Endothelial cell of umbilical vein (primary cell): ENCODE measurements at regions not wholly inside any gene's neighbourhood (a gene's known extent, or its start where the extent isn't known, plus 50 kb on each side); places are given as distances from the start of the nearest gene placed in this dataset.

Experiments used
- BruUV-seq: library from RNA; stranded (reverse); fragments of 400-500 nt; replicated peaks from 2 replicates; lab custom pipeline; 2021; lab: Mats Ljungman, UMichigan
- CTCF ChIA-PET: fragments of 300-600, 350-600 bp; sonication (Branson Sonifier 250); formaldehyde crosslinking; loops from one replicate; lab custom pipeline; 2021; ENCODE audit warnings: antibody characterized with exemption, inconsistent platforms; lab: Charles Lee
- POLR2A ChIA-PET: fragments of 300-600, 350-600 bp; sonication (Branson Sonifier 250); formaldehyde crosslinking; loops from one replicate; lab custom pipeline; 2021; ENCODE audit warnings: antibody characterized with exemption, inconsistent platforms; lab: Charles Lee
- DNase-seq: peaks from one replicate; pipeline ENCODE4 v3.0.0-alpha.2; 2011; ENCODE audit warnings: low read depth, low spot score
- FAIRE-seq: peaks from 2 replicates; lab custom pipeline; 2011; peaks lifted over from hg19 to GRCh38; lab: Jason Lieb, UNC
- H2AFZ ChIP-seq: 2 replicates; pipeline ENCODE4 v1.6.0; 2012; ENCODE audit warnings: low read depth, low read length, control low read depth, inconsistent platforms
- H3K27ac ChIP-seq: 2 replicates; pipeline ENCODE4 v1.5.1; 2011; ENCODE audit warnings: low read depth, mild to moderate bottlenecking, control low read depth, low read length, moderate library complexity; ENCODE audit not compliant: insufficient read depth
- H3K27me3 ChIP-seq, 2 experiments: 2 replicates each; pipeline versions ENCODE4 v1.6.0 to v1.6.1; 2011; ENCODE audit warnings: low read length in 2 of 2, mixed read lengths in 1 of 2; ENCODE audit not compliant: control insufficient read depth in 2 of 2, insufficient read depth in 2 of 2
- H3K36me3 ChIP-seq, 2 experiments: 2 replicates in 1 of 2; 3 replicates in 1 of 2; pipeline ENCODE4 v1.5.1; 2011; ENCODE audit warnings: low read length in 2 of 2, mild to moderate bottlenecking in 1 of 2, moderate library complexity in 1 of 2; ENCODE audit not compliant: control insufficient read depth in 2 of 2, insufficient read depth in 2 of 2; ENCODE audit errors: extremely low read depth in 1 of 2
- H3K4me1 ChIP-seq: 3 replicates; pipeline ENCODE4 v1.5.1; 2011; ENCODE audit warnings: mild to moderate bottlenecking, low read length; ENCODE audit not compliant: control insufficient read depth, insufficient read depth; ENCODE audit errors: extremely low read depth
- H3K4me2 ChIP-seq: 2 replicates; pipeline ENCODE4 v1.6.1; 2011; ENCODE audit warnings: low read length, control low read depth, mixed read lengths; ENCODE audit not compliant: insufficient read depth
- H3K4me3 ChIP-seq, 3 experiments: fragments of 200-600 bp in 1 of 3; sonication (generic), shearing (Covaris generic) in 1 of 3; replicated peaks in 1 of 3; 2 replicates each; pipeline ENCODE4 v1.5.1; 2011 to 2016; ENCODE audit warnings: control low read depth in 3 of 3, low read length in 3 of 3, mild to moderate bottlenecking in 2 of 3, inconsistent platforms in 1 of 3, low read depth in 1 of 3, moderate library complexity in 1 of 3; ENCODE audit not compliant: insufficient read depth in 1 of 3
- H3K79me2 ChIP-seq: 2 replicates; pipeline ENCODE4 v1.6.0; 2012; ENCODE audit warnings: low read length, inconsistent platforms; ENCODE audit not compliant: control insufficient read depth, insufficient read depth
- H3K9ac ChIP-seq: replicated peaks from 2 replicates; pipeline ENCODE3; 2011; ENCODE audit warnings: low read length, control low read depth; ENCODE audit not compliant: insufficient read depth; ENCODE audit errors: extremely low read depth
- H3K9me1 ChIP-seq: replicated peaks from 3 replicates; pipeline ENCODE4 v1.6.0; 2011; ENCODE audit warnings: mild to moderate bottlenecking, low read length; ENCODE audit not compliant: control insufficient read depth, insufficient read depth; ENCODE audit errors: extremely low read depth
- H3K9me3 ChIP-seq: replicated peaks from 2 replicates; pipeline ENCODE4 v1.5.1; 2012; ENCODE audit warnings: low read length, inconsistent platforms; ENCODE audit not compliant: control insufficient read depth, insufficient read depth
- H4K20me1 ChIP-seq: replicated peaks from 2 replicates; pipeline ENCODE3; 2011; ENCODE audit warnings: mild to moderate bottlenecking, low read length; ENCODE audit not compliant: control insufficient read depth, insufficient read depth; ENCODE audit errors: extremely low read depth
- EZH2 ChIP-seq: IDR thresholded peaks from 2 replicates; pipeline ENCODE4 v1.6.1; 2012; ENCODE audit warnings: borderline replicate concordance, low read depth, mild to moderate bottlenecking, moderate library complexity, low read length, inconsistent platforms; ENCODE audit not compliant: severe bottlenecking
- FOS ChIP-seq: IDR thresholded peaks from 2 replicates; pipeline ENCODE4 v1.6.1; 2011; ENCODE audit warnings: mild to moderate bottlenecking, low read length, moderate library complexity, borderline replicate concordance; ENCODE audit not compliant: insufficient read depth
- GATA2 ChIP-seq: IDR thresholded peaks from 2 replicates; pipeline ENCODE4 v1.7.0; 2011; ENCODE audit warnings: low read depth, mild to moderate bottlenecking, moderate library complexity, mixed read lengths, low read length; ENCODE audit not compliant: insufficient read length, insufficient read depth
- JUN ChIP-seq: IDR thresholded peaks from 2 replicates; pipeline ENCODE4 v1.6.1; 2011; ENCODE audit warnings: borderline replicate concordance, low read depth; ENCODE audit not compliant: insufficient read length, insufficient read depth
- MAX ChIP-seq: IDR thresholded peaks from 2 replicates; pipeline ENCODE4 v1.6.1; 2011; ENCODE audit not compliant: insufficient read depth, insufficient read length
- MYC ChIP-seq: IDR thresholded peaks from one replicate; pipeline ENCODE4 v1.6.1; 2011; ENCODE audit warnings: mild to moderate bottlenecking, low read depth, low read length
- POLR2A ChIP-seq: IDR thresholded peaks from 2 replicates; pipeline ENCODE4 v1.6.1; 2012; ENCODE audit warnings: low read depth, mild to moderate bottlenecking, control low read depth, low read length
- POLR2AphosphoS5 ChIP-seq: IDR thresholded peaks from 2 replicates; pipeline ENCODE4 v1.6.1; 2012; ENCODE audit warnings: low read depth, mild to moderate bottlenecking, control low read depth, low read length, moderate library complexity; ENCODE audit not compliant: insufficient read depth
- dilution Hi-C: fragments of 300-500 bp; cut with MboI; formaldehyde crosslinking; loops from one replicate; pipeline ENCODE4 v1.15.0; 2019; ENCODE audit warnings: low sequenced_read_pairs; ENCODE audit not compliant: extremely low pct_ligation_motif_present
- intact Hi-C: fragments of 100-400 bp; cut with micrococcal nuclease; formaldehyde crosslinking; loops from one replicate; pipeline ENCODE4 v1.10.0; 2022
- TF ChIP-seq, protein P1 (sequence below), 2 donors: IDR thresholded peaks; 1 replicate in 1 of 2; 2 replicates in 1 of 2; pipeline ENCODE4 v1.5.1; 2011; ENCODE audit warnings: low read length in 2 of 2, mild to moderate bottlenecking in 2 of 2, moderate library complexity in 2 of 2, control low read depth in 1 of 2, inconsistent platforms in 1 of 2, low read depth in 1 of 2; ENCODE audit not compliant: insufficient read depth in 1 of 2; ENCODE audit errors: extremely low read depth in 1 of 2

- H3K9me1 ChIP-seq, result no peaks in the 10 kb centered on the region
- BruUV-seq, result no TSS peak
- H3K9me3 ChIP-seq, result peaks cover 6% of the 10 kb centered on the region
- TF ChIP-seq, protein P1, sequence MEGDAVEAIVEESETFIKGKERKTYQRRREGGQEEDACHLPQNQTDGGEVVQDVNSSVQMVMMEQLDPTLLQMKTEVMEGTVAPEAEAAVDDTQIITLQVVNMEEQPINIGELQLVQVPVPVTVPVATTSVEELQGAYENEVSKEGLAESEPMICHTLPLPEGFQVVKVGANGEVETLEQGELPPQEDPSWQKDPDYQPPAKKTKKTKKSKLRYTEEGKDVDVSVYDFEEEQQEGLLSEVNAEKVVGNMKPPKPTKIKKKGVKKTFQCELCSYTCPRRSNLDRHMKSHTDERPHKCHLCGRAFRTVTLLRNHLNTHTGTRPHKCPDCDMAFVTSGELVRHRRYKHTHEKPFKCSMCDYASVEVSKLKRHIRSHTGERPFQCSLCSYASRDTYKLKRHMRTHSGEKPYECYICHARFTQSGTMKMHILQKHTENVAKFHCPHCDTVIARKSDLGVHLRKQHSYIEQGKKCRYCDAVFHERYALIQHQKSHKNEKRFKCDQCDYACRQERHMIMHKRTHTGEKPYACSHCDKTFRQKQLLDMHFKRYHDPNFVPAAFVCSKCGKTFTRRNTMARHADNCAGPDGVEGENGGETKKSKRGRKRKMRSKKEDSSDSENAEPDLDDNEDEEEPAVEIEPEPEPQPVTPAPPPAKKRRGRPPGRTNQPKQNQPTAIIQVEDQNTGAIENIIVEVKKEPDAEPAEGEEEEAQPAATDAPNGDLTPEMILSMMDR (IDR thresholded peaks at IDR 0.05; ENCODE audit: extremely low read depth in 1 of 2, insufficient read depth in 1 of 2, low read depth in 1 of 2, low read length in 2 of 2), result no peak
- TF ChIP-seq EZH2 (no peak), MYC (no peak), JUN (no peak), FOS (no peak), POLR2AphosphoS5 (no peak), MAX (no peak), GATA2 (no peak), POLR2A (no peak)
- POLR2A ChIA-PET, result no interaction called here
- dilution Hi-C loops (no loop called here), intact Hi-C loops (no loop called here)
- no peaks in the 10 kb centered on the region for H3K79me2 ChIP-seq
- DNase-seq, result no peak
- CTCF ChIA-PET, result no interaction called here
- no peak overlapping the region for H3K9ac ChIP-seq
- no peak overlapping the region for H2AFZ ChIP-seq
- H3K27ac ChIP-seq, result no peak overlapping the region
- no peaks in the 10 kb centered on the region for H3K36me3 ChIP-seq
- no peak for FAIRE-seq
- no peaks in the 10 kb centered on the region for H3K4me1 ChIP-seq
- H3K27me3 ChIP-seq, result no peaks in the 10 kb centered on the region
- H4K20me1 ChIP-seq, result no peaks in the 10 kb centered on the region
- H3K4me3 ChIP-seq, result no peak overlapping the region
- H3K4me2 ChIP-seq, result no peak overlapping the region
Observed at GRCh38 chr14:49139593-49139992, 446.6 kb downstream of the RPS29 start.
